ENCODE measurements at regions not wholly inside any gene's neighbourhood (a gene's known extent, or its start where the extent isn't known, plus 50 kb on each side); places are given as distances from the start of the nearest gene placed in this dataset.

DNA sequence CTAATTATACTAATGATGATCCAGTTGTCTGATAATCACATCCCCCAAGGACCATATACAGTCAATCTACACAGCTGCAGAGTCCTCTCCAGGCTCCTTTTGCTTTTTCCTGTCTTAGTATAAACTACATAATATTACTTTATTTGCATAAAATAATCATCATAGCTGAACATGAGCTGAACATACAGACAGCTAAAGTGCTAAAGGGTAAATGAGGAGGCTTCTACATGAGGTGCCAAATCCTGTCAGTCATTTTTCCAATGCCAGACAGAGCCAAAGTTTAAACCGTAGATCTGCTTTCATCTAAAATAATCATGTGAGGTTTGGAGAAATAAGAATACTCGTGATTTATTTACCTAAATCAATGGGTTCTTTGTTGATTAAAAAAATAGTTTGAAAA is 1530.1 kb upstream of the PABPC4L start:
- Mint-ChIP-seq H3K9me3 (peaks cover 2 to 12% (median 7%) of the 10 kb centered on the region in 7 donors), H3K27ac (no peak overlapping the region), H3K4me1 (no peaks in the 10 kb centered on the region), H3K36me3 (no peaks in the 10 kb centered on the region), H3K27me3 (no peaks in the 10 kb centered on the region), H3K4me3 (no peak overlapping the region)
- Histone ChIP-seq H3K27ac (ENCODE audit: insufficient read depth, low read length, poor library complexity, severe bottlenecking) (no peak overlapping the region), H3K4me1 (ENCODE audit: control insufficient read depth, insufficient read depth, low read length, poor library complexity, severe bottlenecking) (no peaks in the 10 kb centered on the region), H3K36me3 (ENCODE audit: control insufficient read depth, insufficient read depth, low read length) (no peaks in the 10 kb centered on the region), H3K27me3 (ENCODE audit: control insufficient read depth, insufficient read depth, low read length) (no peaks in the 10 kb centered on the region), H3K9me3 (ENCODE audit: control insufficient read depth in 2 of 2, low read length in 2 of 2) (peaks cover 0 to 4% of the 10 kb centered on the region in 2 experiments), H3K4me3 (ENCODE audit: low read depth, low read length) (no peak overlapping the region)
- ATAC-seq (ENCODE audit: low read depth in 2 of 2), result no peak
- no peak for DNase-seq

DNA sequence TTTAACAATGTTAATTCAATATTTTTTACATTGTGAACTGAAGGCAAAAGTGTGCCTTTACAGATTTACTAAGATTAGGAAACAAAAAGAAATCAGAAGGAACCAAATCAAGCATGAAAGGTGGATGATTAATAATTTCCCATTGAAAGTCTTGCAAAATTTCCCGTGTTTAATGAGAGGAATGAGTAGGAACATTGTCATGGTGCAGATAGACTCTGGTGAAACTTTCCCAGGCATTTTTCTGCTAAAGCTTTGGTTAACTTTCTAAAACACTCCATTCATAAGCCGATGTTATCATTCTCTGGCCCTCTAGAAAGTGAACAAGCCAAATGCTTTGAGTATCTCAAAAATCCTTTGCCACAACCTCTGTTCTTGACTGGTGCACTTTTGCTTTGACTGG is 1522.8 kb upstream of the PABPC4L start:
- H3K27ac ChIP-seq (ENCODE audit: insufficient read depth, low read length, poor library complexity, severe bottlenecking), result no peak overlapping the region
- Mint-ChIP-seq H3K27ac (no peak overlapping the region), H3K36me3 (no peaks in the 10 kb centered on the region), H3K9me3 (peaks cover 0 to 8% (median 4%) of the 10 kb centered on the region in 7 donors), H3K4me1 (no peaks in the 10 kb centered on the region), H3K27me3 (no peaks in the 10 kb centered on the region), H3K4me3 (no peak overlapping the region)
- no peaks in the 10 kb centered on the region for H3K27me3 ChIP-seq (ENCODE audit: control insufficient read depth, insufficient read depth, low read length)
- ATAC-seq (ENCODE audit: low read depth in 2 of 2) (no peak), DNase-seq (no peak)
- no peak overlapping the region for H3K4me3 ChIP-seq (ENCODE audit: low read depth, low read length)
- no peaks in the 10 kb centered on the region for H3K4me1 ChIP-seq (ENCODE audit: control insufficient read depth, insufficient read depth, low read length, poor library complexity, severe bottlenecking)
- H3K9me3 ChIP-seq (ENCODE audit: control insufficient read depth in 2 of 2, low read length in 2 of 2), result peaks cover 2 to 3% of the 10 kb centered on the region in 2 experiments
- H3K36me3 ChIP-seq (ENCODE audit: control insufficient read depth, insufficient read depth, low read length), result no peaks in the 10 kb centered on the region

DNA sequence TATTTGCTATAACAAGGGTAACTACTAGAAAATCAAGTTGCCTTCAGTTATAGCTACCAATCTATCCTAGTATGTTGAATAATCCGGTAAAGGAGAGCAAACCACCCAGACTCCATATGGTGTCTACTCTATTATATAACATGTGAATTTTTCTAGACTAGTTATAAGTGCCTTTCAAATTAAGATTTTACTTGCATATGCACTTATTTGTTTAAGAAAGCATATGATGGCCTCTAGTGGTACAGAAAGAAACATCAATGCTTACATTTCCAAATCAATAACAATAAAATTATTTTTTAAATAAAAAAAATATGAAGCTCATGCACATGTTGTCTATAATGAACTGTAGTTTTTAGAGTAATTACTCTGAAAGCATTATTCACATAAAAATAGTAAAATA is 1516.4 kb upstream of the PABPC4L start:
- ATAC-seq (ENCODE audit: low read depth in 2 of 2) (no peak), DNase-seq (no peak)
- no peaks in the 10 kb centered on the region for H3K4me1 Mint-ChIP-seq
- Histone ChIP-seq H3K27me3 (ENCODE audit: control insufficient read depth, insufficient read depth, low read length) (no peaks in the 10 kb centered on the region), H3K9me3 (ENCODE audit: control insufficient read depth in 2 of 2, low read length in 2 of 2) (peaks cover 3% of the 10 kb centered on the region in 2 experiments), H3K4me3 (ENCODE audit: low read depth, low read length) (no peak overlapping the region), H3K4me1 (ENCODE audit: control insufficient read depth, insufficient read depth, low read length, poor library complexity, severe bottlenecking) (no peaks in the 10 kb centered on the region), H3K36me3 (ENCODE audit: control insufficient read depth, insufficient read depth, low read length) (no peaks in the 10 kb centered on the region), H3K27ac (ENCODE audit: insufficient read depth, low read length, poor library complexity, severe bottlenecking) (no peak overlapping the region)
- no peaks in the 10 kb centered on the region for H3K27me3 Mint-ChIP-seq
- H3K9me3 Mint-ChIP-seq, result peaks cover 0 to 6% (median 0%) of the 10 kb centered on the region in 7 donors
- H3K27ac Mint-ChIP-seq, result no peak overlapping the region
- H3K4me3 Mint-ChIP-seq, result no peak overlapping the region
- no peaks in the 10 kb centered on the region for H3K36me3 Mint-ChIP-seq

DNA sequence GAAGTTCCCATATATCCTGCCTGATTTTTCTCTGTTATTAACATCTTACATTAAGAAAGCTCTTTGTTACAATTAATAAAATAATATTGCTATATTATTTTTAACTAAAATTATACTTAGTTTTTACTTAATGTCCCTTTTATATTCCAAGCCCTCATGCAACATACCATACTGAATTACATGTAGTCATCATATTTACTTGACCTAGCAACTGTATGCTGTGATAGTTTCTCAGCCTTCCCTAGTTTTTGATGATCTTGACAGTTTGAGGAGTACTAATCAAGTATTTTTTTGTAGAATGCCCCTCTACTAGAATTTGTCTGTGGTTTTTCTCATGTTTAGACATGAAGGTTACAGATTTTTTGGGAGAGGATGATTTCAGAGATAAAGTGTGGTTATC is 1503.8 kb upstream of the PABPC4L start:
- H3K27ac ChIP-seq (ENCODE audit: insufficient read depth, low read length, poor library complexity, severe bottlenecking), result no peak overlapping the region
- no peak for DNase-seq
- ATAC-seq (ENCODE audit: low read depth in 2 of 2), result no peak

DNA sequence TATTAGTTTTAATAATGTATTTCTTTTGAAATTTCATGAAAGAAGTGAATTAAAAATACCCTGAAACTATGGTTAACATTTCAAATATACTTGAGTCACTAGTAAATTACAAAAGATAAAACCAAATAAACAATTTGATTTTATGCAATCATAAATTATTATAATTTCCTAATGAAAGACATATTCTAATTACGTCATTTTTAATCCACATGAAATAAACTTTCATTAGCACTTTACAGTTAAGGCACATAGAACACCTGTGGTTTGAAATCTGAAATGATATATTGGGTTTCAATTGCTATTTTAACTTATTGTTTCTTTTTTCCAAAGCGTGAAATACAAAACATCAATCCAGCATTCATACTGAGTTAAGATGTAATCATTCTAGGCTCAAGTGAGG is 1492.5 kb upstream of the PABPC4L start:
- no peak overlapping the region for H3K27ac ChIP-seq (ENCODE audit: insufficient read depth, low read length, poor library complexity, severe bottlenecking)
- H3K36me3 Mint-ChIP-seq, result no peaks in the 10 kb centered on the region
- H3K36me3 ChIP-seq (ENCODE audit: control insufficient read depth, insufficient read depth, low read length), result no peaks in the 10 kb centered on the region
- ATAC-seq (ENCODE audit: low read depth in 2 of 2) (no peak), DNase-seq (no peak)
- peaks cover 0 to 25% (median 6%) of the 10 kb centered on the region in 7 donors for H3K9me3 Mint-ChIP-seq
- no peak overlapping the region for H3K4me3 ChIP-seq (ENCODE audit: low read depth, low read length)
- peaks cover 3 to 8% of the 10 kb centered on the region in 2 experiments for H3K9me3 ChIP-seq (ENCODE audit: control insufficient read depth in 2 of 2, low read length in 2 of 2)
- no peaks in the 10 kb centered on the region for H3K4me1 ChIP-seq (ENCODE audit: control insufficient read depth, insufficient read depth, low read length, poor library complexity, severe bottlenecking)
- no peaks in the 10 kb centered on the region for H3K27me3 ChIP-seq (ENCODE audit: control insufficient read depth, insufficient read depth, low read length)
- no peak overlapping the region for H3K27ac Mint-ChIP-seq
- H3K4me3 Mint-ChIP-seq, result no peak overlapping the region
- H3K27me3 Mint-ChIP-seq, result no peaks in the 10 kb centered on the region
- H3K4me1 Mint-ChIP-seq, result no peaks in the 10 kb centered on the region

More for the DNA sequence above, 1503.8 kb upstream of the PABPC4L start:
- Mint-ChIP-seq H3K4me3 (no peak overlapping the region), H3K4me1 (peaks cover 0 to 5% (median 0%) of the 10 kb centered on the region in 4 donors), H3K27ac (no peak overlapping the region), H3K9me3 (peaks cover 0 to 9% (median 0%) of the 10 kb centered on the region in 7 donors), H3K27me3 (no peaks in the 10 kb centered on the region), H3K36me3 (no peaks in the 10 kb centered on the region)
- H3K9me3 ChIP-seq (ENCODE audit: control insufficient read depth in 2 of 2, low read length in 2 of 2), result peaks cover 2 to 4% of the 10 kb centered on the region in 2 experiments
- H3K4me1 ChIP-seq (ENCODE audit: control insufficient read depth, insufficient read depth, low read length, poor library complexity, severe bottlenecking), result no peaks in the 10 kb centered on the region
- H3K27me3 ChIP-seq (ENCODE audit: control insufficient read depth, insufficient read depth, low read length), result no peaks in the 10 kb centered on the region
- H3K36me3 ChIP-seq (ENCODE audit: control insufficient read depth, insufficient read depth, low read length), result no peaks in the 10 kb centered on the region
- no peak overlapping the region for H3K4me3 ChIP-seq (ENCODE audit: low read depth, low read length)

DNA sequence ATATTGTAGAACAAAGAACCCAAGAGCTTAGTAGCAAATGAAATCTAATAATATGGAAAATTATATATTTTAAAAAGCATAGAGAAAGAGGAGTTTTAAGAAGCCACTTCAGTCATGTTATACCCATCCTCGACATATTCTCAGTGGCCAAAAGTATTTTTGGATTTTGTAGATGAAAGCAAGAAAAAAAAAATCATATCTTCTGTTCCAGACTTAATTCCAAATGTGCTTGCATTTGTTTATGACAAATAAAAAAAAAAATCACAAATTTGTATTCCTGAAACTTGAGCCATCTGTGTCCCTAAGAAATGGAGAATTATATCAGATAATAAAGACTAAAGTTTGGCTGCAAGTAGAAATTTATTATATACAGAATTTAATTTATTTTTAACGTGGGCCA is 1482.4 kb upstream of the PABPC4L start:
- no peaks in the 10 kb centered on the region for H3K36me3 ChIP-seq (ENCODE audit: control insufficient read depth, insufficient read depth, low read length)
- Mint-ChIP-seq H3K9me3 (peaks cover 0 to 13% (median 4%) of the 10 kb centered on the region in 7 donors), H3K27ac (no peak overlapping the region), H3K4me3 (no peak overlapping the region), H3K4me1 (no peaks in the 10 kb centered on the region), H3K27me3 (no peaks in the 10 kb centered on the region), H3K36me3 (no peaks in the 10 kb centered on the region)
- no peak for DNase-seq
- H3K27ac ChIP-seq (ENCODE audit: insufficient read depth, low read length, poor library complexity, severe bottlenecking), result no peak overlapping the region
- ATAC-seq (ENCODE audit: low read depth in 2 of 2), result no peak
- H3K4me3 ChIP-seq (ENCODE audit: low read depth, low read length), result no peak overlapping the region
- H3K9me3 ChIP-seq (ENCODE audit: control insufficient read depth in 2 of 2, low read length in 2 of 2), result peaks cover 0 to 6% of the 10 kb centered on the region in 2 experiments
- H3K27me3 ChIP-seq (ENCODE audit: control insufficient read depth, insufficient read depth, low read length), result no peaks in the 10 kb centered on the region
- no peaks in the 10 kb centered on the region for H3K4me1 ChIP-seq (ENCODE audit: control insufficient read depth, insufficient read depth, low read length, poor library complexity, severe bottlenecking)

DNA sequence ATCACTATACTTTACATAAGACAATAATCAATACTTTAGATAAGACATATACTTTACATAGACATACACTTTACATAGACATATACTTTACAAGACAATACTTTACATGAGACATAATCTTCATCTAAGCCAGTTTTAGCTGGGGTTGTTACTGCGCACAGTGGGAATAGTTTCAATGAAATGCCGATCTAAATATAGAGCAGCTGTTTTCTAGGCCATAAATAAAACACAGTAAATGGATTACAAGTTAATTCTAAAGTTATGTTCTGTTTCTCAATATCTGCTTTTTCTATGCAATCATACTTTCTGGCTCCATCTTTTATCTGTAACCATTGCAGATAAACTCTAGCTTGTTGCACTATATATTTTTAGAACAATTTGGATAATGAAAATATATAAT is 1470.6 kb upstream of the PABPC4L start:
- Mint-ChIP-seq H3K27me3 (no peaks in the 10 kb centered on the region), H3K4me3 (no peak overlapping the region), H3K9me3 (peaks cover 0 to 8% (median 1%) of the 10 kb centered on the region in 7 donors), H3K4me1 (no peaks in the 10 kb centered on the region), H3K27ac (no peak overlapping the region), H3K36me3 (no peaks in the 10 kb centered on the region)
- no peaks in the 10 kb centered on the region for H3K27me3 ChIP-seq (ENCODE audit: control insufficient read depth, insufficient read depth, low read length)
- no peaks in the 10 kb centered on the region for H3K36me3 ChIP-seq (ENCODE audit: control insufficient read depth, insufficient read depth, low read length)
- no peaks in the 10 kb centered on the region for H3K4me1 ChIP-seq (ENCODE audit: control insufficient read depth, insufficient read depth, low read length, poor library complexity, severe bottlenecking)
- H3K9me3 ChIP-seq (ENCODE audit: control insufficient read depth in 2 of 2, low read length in 2 of 2), result peaks cover 0 to 2% of the 10 kb centered on the region in 2 experiments
- H3K27ac ChIP-seq (ENCODE audit: insufficient read depth, low read length, poor library complexity, severe bottlenecking), result no peak overlapping the region
- ATAC-seq (ENCODE audit: low read depth in 2 of 2), result no peak
- no peak for DNase-seq
- no peak overlapping the region for H3K4me3 ChIP-seq (ENCODE audit: low read depth, low read length)

DNA sequence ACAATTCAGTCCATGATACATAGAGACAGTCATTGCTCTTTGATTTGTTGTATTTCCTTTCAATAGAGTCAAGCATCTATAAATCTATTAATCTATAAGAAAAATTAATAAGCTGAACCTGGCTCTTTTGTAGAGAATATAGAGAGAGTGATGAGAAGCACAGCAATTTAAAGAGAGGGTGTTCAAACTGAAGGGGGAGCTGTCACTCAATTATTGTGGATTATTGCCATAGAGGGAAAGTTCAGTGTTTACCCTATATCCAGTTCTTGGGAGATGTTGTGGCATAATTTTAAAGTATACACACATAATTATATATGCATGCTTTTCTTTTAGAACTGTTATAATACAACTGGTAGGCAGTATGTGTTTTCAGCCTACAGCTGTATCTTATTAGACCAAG is 1469.0 kb upstream of the PABPC4L start:
- H3K27me3 Mint-ChIP-seq, result no peaks in the 10 kb centered on the region
- H3K4me1 Mint-ChIP-seq, result no peaks in the 10 kb centered on the region
- Histone ChIP-seq H3K27me3 (ENCODE audit: control insufficient read depth, insufficient read depth, low read length) (no peaks in the 10 kb centered on the region), H3K4me3 (ENCODE audit: low read depth, low read length) (no peak overlapping the region), H3K36me3 (ENCODE audit: control insufficient read depth, insufficient read depth, low read length) (no peaks in the 10 kb centered on the region), H3K9me3 (ENCODE audit: control insufficient read depth in 2 of 2, low read length in 2 of 2) (peaks cover 0 to 2% of the 10 kb centered on the region in 2 experiments), H3K27ac (ENCODE audit: insufficient read depth, low read length, poor library complexity, severe bottlenecking) (no peak overlapping the region), H3K4me1 (ENCODE audit: control insufficient read depth, insufficient read depth, low read length, poor library complexity, severe bottlenecking) (no peaks in the 10 kb centered on the region)
- no peak overlapping the region for H3K4me3 Mint-ChIP-seq
- DNase-seq, result no peak
- peaks cover 0 to 8% (median 3%) of the 10 kb centered on the region in 7 donors for H3K9me3 Mint-ChIP-seq
- no peaks in the 10 kb centered on the region for H3K36me3 Mint-ChIP-seq
- no peak overlapping the region for H3K27ac Mint-ChIP-seq
- ATAC-seq (ENCODE audit: low read depth in 2 of 2), result no peak

All from CD4-positive, CD25-positive, alpha-beta regulatory T cell (primary cell).